ENCODE measurements at regions not wholly inside any gene's neighbourhood (a gene's known extent, or its start where the extent isn't known, plus 50 kb on each side); places are given as distances from the start of the nearest gene placed in this dataset.

DNA sequence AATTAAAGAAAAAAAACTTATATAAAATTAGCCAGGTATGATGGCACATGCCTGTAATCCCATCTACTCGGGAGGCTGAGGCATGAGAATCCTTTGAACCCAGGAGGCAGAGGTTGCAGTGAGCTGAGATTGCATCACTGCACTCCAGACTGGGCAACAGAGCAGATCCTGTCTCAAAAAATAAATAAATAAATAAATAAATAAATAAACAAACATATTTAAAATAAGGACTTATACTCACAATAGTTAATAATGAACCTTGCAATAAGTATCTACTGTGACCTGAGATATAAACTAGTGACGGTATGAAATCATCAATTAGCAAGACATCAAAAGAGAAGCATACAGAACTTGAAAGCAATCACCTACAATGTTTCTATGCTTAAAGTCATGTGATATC lies 548.4 kb upstream of the JARID2 start:
- no peak for ATAC-seq
- TF ChIP-seq MYB (IDR thresholded peaks at IDR 0.05; ENCODE audit: borderline replicate concordance, low read depth, low read length) (no peak), JUND (IDR thresholded peaks at IDR 0.05; ENCODE audit: low read depth, low read length) (no peak), DPF2 (IDR thresholded peaks at IDR 0.05) (no peak), BCL11A (IDR thresholded peaks at IDR 0.05; ENCODE audit: low read depth, low read length) (no peak), MXI1 (IDR thresholded peaks at IDR 0.05; ENCODE audit: low read depth, low read length) (no peak), SUPT20H (IDR thresholded peaks at IDR 0.05; ENCODE audit: borderline replicate concordance, control insufficient read depth, low read depth, low read length) (no peak), KAT2A (conservative IDR thresholded peaks at IDR 0.05; ENCODE audit: control insufficient read depth, low read depth, low read length) (no peak), JUNB (IDR thresholded peaks at IDR 0.05) (no peak)
- TF ChIP-seq, protein P1, sequence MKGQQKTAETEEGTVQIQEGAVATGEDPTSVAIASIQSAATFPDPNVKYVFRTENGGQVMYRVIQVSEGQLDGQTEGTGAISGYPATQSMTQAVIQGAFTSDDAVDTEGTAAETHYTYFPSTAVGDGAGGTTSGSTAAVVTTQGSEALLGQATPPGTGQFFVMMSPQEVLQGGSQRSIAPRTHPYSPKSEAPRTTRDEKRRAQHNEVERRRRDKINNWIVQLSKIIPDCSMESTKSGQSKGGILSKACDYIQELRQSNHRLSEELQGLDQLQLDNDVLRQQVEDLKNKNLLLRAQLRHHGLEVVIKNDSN (IDR thresholded peaks at IDR 0.05; ENCODE audit: borderline replicate concordance, extremely low read length, insufficient read depth, low read depth, low read length), result no peak
- TF ChIP-seq, protein P2, sequence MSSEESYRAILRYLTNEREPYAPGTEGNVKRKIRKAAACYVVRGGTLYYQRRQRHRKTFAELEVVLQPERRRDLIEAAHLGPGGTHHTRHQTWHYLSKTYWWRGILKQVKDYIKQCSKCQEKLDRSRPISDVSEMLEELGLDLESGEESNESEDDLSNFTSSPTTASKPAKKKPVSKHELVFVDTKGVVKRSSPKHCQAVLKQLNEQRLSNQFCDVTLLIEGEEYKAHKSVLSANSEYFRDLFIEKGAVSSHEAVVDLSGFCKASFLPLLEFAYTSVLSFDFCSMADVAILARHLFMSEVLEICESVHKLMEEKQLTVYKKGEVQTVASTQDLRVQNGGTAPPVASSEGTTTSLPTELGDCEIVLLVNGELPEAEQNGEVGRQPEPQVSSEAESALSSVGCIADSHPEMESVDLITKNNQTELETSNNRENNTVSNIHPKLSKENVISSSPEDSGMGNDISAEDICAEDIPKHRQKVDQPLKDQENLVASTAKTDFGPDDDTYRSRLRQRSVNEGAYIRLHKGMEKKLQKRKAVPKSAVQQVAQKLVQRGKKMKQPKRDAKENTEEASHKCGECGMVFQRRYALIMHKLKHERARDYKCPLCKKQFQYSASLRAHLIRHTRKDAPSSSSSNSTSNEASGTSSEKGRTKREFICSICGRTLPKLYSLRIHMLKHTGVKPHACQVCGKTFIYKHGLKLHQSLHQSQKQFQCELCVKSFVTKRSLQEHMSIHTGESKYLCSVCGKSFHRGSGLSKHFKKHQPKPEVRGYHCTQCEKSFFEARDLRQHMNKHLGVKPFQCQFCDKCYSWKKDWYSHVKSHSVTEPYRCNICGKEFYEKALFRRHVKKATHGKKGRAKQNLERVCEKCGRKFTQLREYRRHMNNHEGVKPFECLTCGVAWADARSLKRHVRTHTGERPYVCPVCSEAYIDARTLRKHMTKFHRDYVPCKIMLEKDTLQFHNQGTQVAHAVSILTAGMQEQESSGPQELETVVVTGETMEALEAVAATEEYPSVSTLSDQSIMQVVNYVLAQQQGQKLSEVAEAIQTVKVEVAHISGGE (CRISPR knock-in tag; IDR thresholded peaks at IDR 0.05), result no peak
- TF ChIP-seq, protein P3, sequence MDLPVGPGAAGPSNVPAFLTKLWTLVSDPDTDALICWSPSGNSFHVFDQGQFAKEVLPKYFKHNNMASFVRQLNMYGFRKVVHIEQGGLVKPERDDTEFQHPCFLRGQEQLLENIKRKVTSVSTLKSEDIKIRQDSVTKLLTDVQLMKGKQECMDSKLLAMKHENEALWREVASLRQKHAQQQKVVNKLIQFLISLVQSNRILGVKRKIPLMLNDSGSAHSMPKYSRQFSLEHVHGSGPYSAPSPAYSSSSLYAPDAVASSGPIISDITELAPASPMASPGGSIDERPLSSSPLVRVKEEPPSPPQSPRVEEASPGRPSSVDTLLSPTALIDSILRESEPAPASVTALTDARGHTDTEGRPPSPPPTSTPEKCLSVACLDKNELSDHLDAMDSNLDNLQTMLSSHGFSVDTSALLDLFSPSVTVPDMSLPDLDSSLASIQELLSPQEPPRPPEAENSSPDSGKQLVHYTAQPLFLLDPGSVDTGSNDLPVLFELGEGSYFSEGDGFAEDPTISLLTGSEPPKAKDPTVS (IDR thresholded peaks at IDR 0.05; ENCODE audit: low read depth, low read length), result no peak
- TF ChIP-seq, protein P4, sequence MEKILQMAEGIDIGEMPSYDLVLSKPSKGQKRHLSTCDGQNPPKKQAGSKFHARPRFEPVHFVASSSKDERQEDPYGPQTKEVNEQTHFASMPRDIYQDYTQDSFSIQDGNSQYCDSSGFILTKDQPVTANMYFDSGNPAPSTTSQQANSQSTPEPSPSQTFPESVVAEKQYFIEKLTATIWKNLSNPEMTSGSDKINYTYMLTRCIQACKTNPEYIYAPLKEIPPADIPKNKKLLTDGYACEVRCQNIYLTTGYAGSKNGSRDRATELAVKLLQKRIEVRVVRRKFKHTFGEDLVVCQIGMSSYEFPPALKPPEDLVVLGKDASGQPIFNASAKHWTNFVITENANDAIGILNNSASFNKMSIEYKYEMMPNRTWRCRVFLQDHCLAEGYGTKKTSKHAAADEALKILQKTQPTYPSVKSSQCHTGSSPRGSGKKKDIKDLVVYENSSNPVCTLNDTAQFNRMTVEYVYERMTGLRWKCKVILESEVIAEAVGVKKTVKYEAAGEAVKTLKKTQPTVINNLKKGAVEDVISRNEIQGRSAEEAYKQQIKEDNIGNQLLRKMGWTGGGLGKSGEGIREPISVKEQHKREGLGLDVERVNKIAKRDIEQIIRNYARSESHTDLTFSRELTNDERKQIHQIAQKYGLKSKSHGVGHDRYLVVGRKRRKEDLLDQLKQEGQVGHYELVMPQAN (conservative IDR thresholded peaks at IDR 0.05), result no peak
- TF ChIP-seq, protein P5, sequence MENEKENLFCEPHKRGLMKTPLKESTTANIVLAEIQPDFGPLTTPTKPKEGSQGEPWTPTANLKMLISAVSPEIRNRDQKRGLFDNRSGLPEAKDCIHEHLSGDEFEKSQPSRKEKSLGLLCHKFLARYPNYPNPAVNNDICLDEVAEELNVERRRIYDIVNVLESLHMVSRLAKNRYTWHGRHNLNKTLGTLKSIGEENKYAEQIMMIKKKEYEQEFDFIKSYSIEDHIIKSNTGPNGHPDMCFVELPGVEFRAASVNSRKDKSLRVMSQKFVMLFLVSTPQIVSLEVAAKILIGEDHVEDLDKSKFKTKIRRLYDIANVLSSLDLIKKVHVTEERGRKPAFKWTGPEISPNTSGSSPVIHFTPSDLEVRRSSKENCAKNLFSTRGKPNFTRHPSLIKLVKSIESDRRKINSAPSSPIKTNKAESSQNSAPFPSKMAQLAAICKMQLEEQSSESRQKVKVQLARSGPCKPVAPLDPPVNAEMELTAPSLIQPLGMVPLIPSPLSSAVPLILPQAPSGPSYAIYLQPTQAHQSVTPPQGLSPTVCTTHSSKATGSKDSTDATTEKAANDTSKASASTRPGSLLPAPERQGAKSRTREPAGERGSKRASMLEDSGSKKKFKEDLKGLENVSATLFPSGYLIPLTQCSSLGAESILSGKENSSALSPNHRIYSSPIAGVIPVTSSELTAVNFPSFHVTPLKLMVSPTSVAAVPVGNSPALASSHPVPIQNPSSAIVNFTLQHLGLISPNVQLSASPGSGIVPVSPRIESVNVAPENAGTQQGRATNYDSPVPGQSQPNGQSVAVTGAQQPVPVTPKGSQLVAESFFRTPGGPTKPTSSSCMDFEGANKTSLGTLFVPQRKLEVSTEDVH (IDR thresholded peaks at IDR 0.05; ENCODE audit: low read depth, partially characterized antibody), result no peak

More for the DNA sequence above, 548.4 kb upstream of the JARID2 start:
- ChIA-PET SMC1A (ENCODE audit: uncharacterized antibody, unreplicated experiment) (no interaction called here), CTCF (interaction anchor here (2.1 kb wide), 1 partner anchor 14 kb away, joined by 6 read pairs; no protein-coding TSS in a partner anchor), RAD21 (ENCODE audit: unreplicated experiment) (no interaction called here), POLR2A (interaction anchor here (0.6 kb wide), 1 partner anchor 12 kb away, joined by 6 read pairs; no protein-coding TSS in a partner anchor)
- Histone ChIP-seq H3K79me2 (ENCODE audit: control insufficient read depth, insufficient read depth, low read length) (no peaks in the 10 kb centered on the region), H3K4me2 (ENCODE audit: control insufficient read depth, insufficient read depth) (no peak overlapping the region), H4K20me1 (ENCODE audit: control insufficient read depth, insufficient read depth) (no peaks in the 10 kb centered on the region), H3K27ac (ENCODE audit: control insufficient read depth, insufficient read depth) (no peak overlapping the region), H3K36me3 (ENCODE audit: control insufficient read depth in 2 of 2, insufficient read depth in 2 of 2, low read length in 1 of 2) (no peaks in the 10 kb centered on the region), H3K9ac (ENCODE audit: control insufficient read depth, insufficient read depth, low read length) (no peak overlapping the region), H3K9me3 (replicated peaks; ENCODE audit: control insufficient read depth, insufficient read depth, low read length) (no peaks in the 10 kb centered on the region; the same call in 2 of the 3 replicates), H3K27me3 (replicated peaks in 1 of 2; ENCODE audit: control insufficient read depth in 2 of 2, insufficient read depth in 2 of 2, low read length in 1 of 2) (no peaks in the 10 kb centered on the region), H3K4me3 (no peak overlapping the region), H3K4me1 (ENCODE audit: control insufficient read depth, insufficient read depth, low read length) (no peaks in the 10 kb centered on the region), H2AFZ (ENCODE audit: control insufficient read depth, low read depth, low read length) (no peak overlapping the region)
- intact Hi-C loops (cut with micrococcal nuclease; ENCODE audit: unreplicated experiment) (no loop called here), in situ Hi-C loops (cut with MboI) (no loop called here)
- DNase-seq (ENCODE audit: low read depth, low spot score) (no peak), FAIRE-seq (no peak)
- no TSS peak for BruUV-seq (replicated peaks)
- WGBS (ENCODE audit: insufficient coverage, insufficient replicate concordance, low lambda C conversion rate, missing lambda C conversion rate), result 67% methylated on average over 2 of the region's 2 CpGs

Measured in GM12878 (cell line).